Hematopoietic multipotent progenitor cell treated with erythropoietin and hydrocortisone succinate and interleukin-3 and kit ligand, for 15 days (in vitro differentiated cells): ENCODE measurements at regions not wholly inside any gene's neighbourhood (a gene's known extent, or its start where the extent isn't known, plus 50 kb on each side); places are given as distances from the start of the nearest gene placed in this dataset.

ENCODE experiments used
- DNase-seq: peaks from one replicate; pipeline ENCODE4 v3.0.0-alpha.2; 2015; ENCODE audit warnings: low spot score

- no peak for DNase-seq
Observed at GRCh38 chr20:48358176-48359054, 469.4 kb downstream of the PREX1 start.

- no peak for DNase-seq
Observed at GRCh38 chr20:48357714-48358113, 470.1 kb downstream of the PREX1 start.

- no peak for DNase-seq
Observed at GRCh38 chr20:48354903-48355302, 472.9 kb downstream of the PREX1 start.

GRCh38 chr20:48354320-48354876 lies 473.4 kb downstream of the PREX1 start:
- no peak for DNase-seq

- no peak for DNase-seq
Observed at GRCh38 chr20:48352628-48353027, 475.2 kb downstream of the PREX1 start.

- DNase-seq, result no peak
Observed at GRCh38 chr20:48352042-48352441, 475.8 kb downstream of the PREX1 start.

GRCh38 chr20:48350313-48350988 lies 477.3 kb downstream of the PREX1 start:
- DNase-seq, result peak; percentile 2

- DNase-seq, result no peak
Observed at GRCh38 chr20:48349656-48350055, 478.1 kb downstream of the PREX1 start.

GRCh38 chr20:48348022-48348421 lies 479.8 kb downstream of the PREX1 start:
- DNase-seq, result no peak

- no peak for DNase-seq
Observed at GRCh38 chr20:48342822-48343513, 484.8 kb downstream of the PREX1 start.

GRCh38 chr20:48340883-48341281 lies 486.9 kb downstream of the PREX1 start:
- DNase-seq, result no peak

- DNase-seq, result no peak
Observed at GRCh38 chr20:48339986-48340882, 487.6 kb downstream of the PREX1 start.

GRCh38 chr20:48339190-48339985 lies 488.4 kb downstream of the PREX1 start:
- DNase-seq, result no peak

GRCh38 chr20:48338717-48339116 lies 489.1 kb downstream of the PREX1 start:
- no peak for DNase-seq

- no peak for DNase-seq
Observed at GRCh38 chr20:48336597-48336996, 491.2 kb downstream of the PREX1 start.

- DNase-seq, result no peak
Observed at GRCh38 chr20:48335308-48336050, 492.3 kb downstream of the PREX1 start.

- no peak for DNase-seq
Observed at GRCh38 chr20:48333707-48334106, 494.1 kb downstream of the PREX1 start.

GRCh38 chr20:48332555-48332954 lies 495.2 kb downstream of the PREX1 start:
- DNase-seq, result no peak

- DNase-seq, result no peak
Observed at GRCh38 chr20:48331518-48332286, 496.1 kb downstream of the PREX1 start.
